Endothelial cell of umbilical vein (primary cell): ENCODE measurements at regions not wholly inside any gene's neighbourhood (a gene's known extent, or its start where the extent isn't known, plus 50 kb on each side); places are given as distances from the start of the nearest gene placed in this dataset.

Experiments used
- CTCF ChIP-seq, 2 donors: IDR thresholded peaks; 1 replicate in 1 of 2; 2 replicates in 1 of 2; pipeline ENCODE4 v1.5.1; 2011; ENCODE audit warnings: low read length in 2 of 2, mild to moderate bottlenecking in 2 of 2, moderate library complexity in 2 of 2, control low read depth in 1 of 2, inconsistent platforms in 1 of 2, low read depth in 1 of 2; ENCODE audit not compliant: insufficient read depth in 1 of 2; ENCODE audit errors: extremely low read depth in 1 of 2
- EZH2 ChIP-seq: IDR thresholded peaks from 2 replicates; pipeline ENCODE4 v1.6.1; 2012; ENCODE audit warnings: borderline replicate concordance, low read depth, mild to moderate bottlenecking, moderate library complexity, low read length, inconsistent platforms; ENCODE audit not compliant: severe bottlenecking
- FOS ChIP-seq: IDR thresholded peaks from 2 replicates; pipeline ENCODE4 v1.6.1; 2011; ENCODE audit warnings: mild to moderate bottlenecking, low read length, moderate library complexity, borderline replicate concordance; ENCODE audit not compliant: insufficient read depth
- GATA2 ChIP-seq: IDR thresholded peaks from 2 replicates; pipeline ENCODE4 v1.7.0; 2011; ENCODE audit warnings: low read depth, mild to moderate bottlenecking, moderate library complexity, mixed read lengths, low read length; ENCODE audit not compliant: insufficient read length, insufficient read depth
- JUN ChIP-seq: IDR thresholded peaks from 2 replicates; pipeline ENCODE4 v1.6.1; 2011; ENCODE audit warnings: borderline replicate concordance, low read depth; ENCODE audit not compliant: insufficient read length, insufficient read depth
- MAX ChIP-seq: IDR thresholded peaks from 2 replicates; pipeline ENCODE4 v1.6.1; 2011; ENCODE audit not compliant: insufficient read depth, insufficient read length

- TF ChIP-seq MAX = no peak
- no peak for TF ChIP-seq JUN
- no peak for TF ChIP-seq CTCF (IDR thresholded peaks at IDR 0.05; ENCODE audit: extremely low read depth in 1 of 2, insufficient read depth in 1 of 2, low read depth in 1 of 2, low read length in 2 of 2)
- TF ChIP-seq FOS = no peak
- no peak for TF ChIP-seq GATA2
- TF ChIP-seq EZH2 = no peak
Observed at GRCh38 chr1:94640125-94640524, 98.6 kb upstream of the F3 start.
